Endothelial cell (in vitro differentiated cells): ENCODE measurements at regions not wholly inside any gene's neighbourhood (a gene's known extent, or its start where the extent isn't known, plus 50 kb on each side); places are given as distances from the start of the nearest gene placed in this dataset.

Source experiments
- DNase-seq: peaks from one replicate; pipeline ENCODE4 v3.0.0; 2021; ENCODE audit warnings: low spot score
- H3K27ac Mint-ChIP-seq: one replicate; pipeline ENCODE4 v1.8.0; 2021; ENCODE audit warnings: mixed read lengths, inconsistent platforms; ENCODE audit not compliant: unreplicated experiment
- H3K27me3 Mint-ChIP-seq: one replicate; pipeline ENCODE4 v1.8.0; 2021; ENCODE audit warnings: mild to moderate bottlenecking, moderate library complexity, mixed read lengths, inconsistent platforms; ENCODE audit not compliant: unreplicated experiment
- H3K36me3 Mint-ChIP-seq: one replicate; pipeline ENCODE4 v1.8.0; 2021; ENCODE audit warnings: mild to moderate bottlenecking, low read depth, mixed read lengths, inconsistent platforms; ENCODE audit not compliant: unreplicated experiment
- H3K4me1 Mint-ChIP-seq: one replicate; pipeline ENCODE4 v1.8.0; 2021; ENCODE audit warnings: mild to moderate bottlenecking, mixed read lengths, inconsistent platforms; ENCODE audit not compliant: unreplicated experiment
- H3K4me3 Mint-ChIP-seq: one replicate; pipeline ENCODE4 v1.8.0; 2021; ENCODE audit warnings: mild to moderate bottlenecking, mixed read lengths, inconsistent platforms; ENCODE audit not compliant: unreplicated experiment
- H3K9me3 Mint-ChIP-seq: one replicate; pipeline ENCODE4 v1.8.0; 2021; ENCODE audit warnings: mixed read lengths, inconsistent platforms; ENCODE audit not compliant: unreplicated experiment
- CTCF ChIP-seq: fragments of 200-600 bp; sonication (generic); IDR thresholded peaks from one replicate; pipeline ENCODE4 v1.5.0; 2021; ENCODE audit warnings: antibody characterized with exemption; ENCODE audit not compliant: unreplicated experiment

- DNase-seq = no peak
- H3K36me3 Mint-ChIP-seq = no peaks in the 10 kb centered on the region
- no peak overlapping the region for H3K27ac Mint-ChIP-seq
- no peaks in the 10 kb centered on the region for H3K9me3 Mint-ChIP-seq
- no peak for TF ChIP-seq CTCF
- peaks cover 1% of the 10 kb centered on the region for H3K27me3 Mint-ChIP-seq
- H3K4me3 Mint-ChIP-seq = no peak overlapping the region
- no peaks in the 10 kb centered on the region for H3K4me1 Mint-ChIP-seq
Measured at GRCh38 chr12:58580095-58580494, 340.2 kb downstream of the LRIG3 start.

GRCh38 chr12:58583529-58583928 lies 336.8 kb downstream of the LRIG3 start:
- Mint-ChIP-seq H3K36me3 (no peaks in the 10 kb centered on the region), H3K27me3 (no peaks in the 10 kb centered on the region), H3K4me1 (no peaks in the 10 kb centered on the region), H3K9me3 (no peaks in the 10 kb centered on the region), H3K27ac (no peak overlapping the region), H3K4me3 (no peak overlapping the region)
- TF ChIP-seq CTCF = no peak
- no peak for DNase-seq

GRCh38 chr12:58583940-58584339 lies 336.4 kb downstream of the LRIG3 start:
- no peak overlapping the region for H3K4me3 Mint-ChIP-seq
- DNase-seq = no peak
- TF ChIP-seq CTCF = no peak
- no peaks in the 10 kb centered on the region for H3K9me3 Mint-ChIP-seq
- H3K4me1 Mint-ChIP-seq = no peaks in the 10 kb centered on the region
- H3K27ac Mint-ChIP-seq = no peak overlapping the region
- H3K27me3 Mint-ChIP-seq = no peaks in the 10 kb centered on the region
- H3K36me3 Mint-ChIP-seq = no peaks in the 10 kb centered on the region

- H3K4me1 Mint-ChIP-seq = no peaks in the 10 kb centered on the region
- H3K27me3 Mint-ChIP-seq = no peaks in the 10 kb centered on the region
- H3K36me3 Mint-ChIP-seq = no peaks in the 10 kb centered on the region
- no peak overlapping the region for H3K4me3 Mint-ChIP-seq
- H3K9me3 Mint-ChIP-seq = no peaks in the 10 kb centered on the region
- DNase-seq = no peak
- H3K27ac Mint-ChIP-seq = no peak overlapping the region
- TF ChIP-seq CTCF = no peak
Measured at GRCh38 chr12:58584880-58585279, 335.4 kb downstream of the LRIG3 start.

GRCh38 chr12:58586762-58587161 lies 333.5 kb downstream of the LRIG3 start:
- H3K36me3 Mint-ChIP-seq = no peaks in the 10 kb centered on the region
- DNase-seq = no peak
- TF ChIP-seq CTCF = no peak
- no peaks in the 10 kb centered on the region for H3K4me1 Mint-ChIP-seq
- H3K4me3 Mint-ChIP-seq = no peak overlapping the region
- H3K9me3 Mint-ChIP-seq = no peaks in the 10 kb centered on the region
- no peak overlapping the region for H3K27ac Mint-ChIP-seq
- no peaks in the 10 kb centered on the region for H3K27me3 Mint-ChIP-seq
